Vagina (tissue), 2 donors: ENCODE measurements at regions not wholly inside any gene's neighbourhood (a gene's known extent, or its start where the extent isn't known, plus 50 kb on each side); places are given as distances from the start of the nearest gene placed in this dataset.

Experiments
- DNase-seq, 2 donors: peaks; one replicate each; pipeline ENCODE4 v3.0.0-alpha.2; 2017; ENCODE audit errors: extremely low spot score in 2 of 2
- H3K27ac ChIP-seq: fragments of 200-600 bp; sonication (generic); one replicate; pipeline ENCODE4 v1.5.1; 2019
- H3K27me3 ChIP-seq: fragments of 200-600 bp; sonication (generic); one replicate; pipeline ENCODE4 v1.5.1; 2019
- H3K36me3 ChIP-seq, 2 donors: fragments of 200-600 bp; sonication (generic); one replicate each; pipeline ENCODE4 v1.5.1; 2017 to 2019
- H3K4me1 ChIP-seq: fragments of 200-600 bp; sonication (generic); one replicate; pipeline ENCODE4 v1.5.1; 2019
- H3K4me3 ChIP-seq, 2 donors: fragments of 200-600 bp; sonication (generic); 1 replicate in 1 of 2; 2 replicates in 1 of 2; pipeline ENCODE4 v1.5.1; 2016 to 2019
- H3K9me3 ChIP-seq: fragments of 200-600 bp; sonication (generic); one replicate; pipeline ENCODE4 v1.5.1; 2019
- POLR2A ChIP-seq, 2 donors: fragments of 450-650 bp; IDR thresholded peaks; one replicate each; pipeline ENCODE4 v1.6.1; 2017; ENCODE audit warnings: antibody characterized with exemption in 2 of 2, mild to moderate bottlenecking in 2 of 2, moderate library complexity in 2 of 2
- POLR2AphosphoS5 ChIP-seq, 2 donors: sonication (generic); formaldehyde crosslinking; IDR thresholded peaks; one replicate each; pipeline ENCODE4 v1.9.0; 2017; ENCODE audit warnings: antibody characterized with exemption in 2 of 2, mild to moderate bottlenecking in 2 of 2, low read depth in 1 of 2; ENCODE audit not compliant: insufficient read depth in 1 of 2
- intact Hi-C: fragments of 100-400 bp; cut with DNase I; formaldehyde crosslinking; loops from one replicate; pipeline ENCODE4 v1.15.1; 2023
- TF ChIP-seq, protein P1 (sequence below), 3 experiments: fragments of 450-650 bp in 2 of 3; fragments of 200-600 bp in 1 of 3; sonication (generic) in 1 of 3; IDR thresholded peaks; one replicate each; pipeline ENCODE4 v1.5.1; 2017 to 2019; ENCODE audit warnings: antibody characterized with exemption in 3 of 3, mild to moderate bottlenecking in 2 of 3, moderate library complexity in 2 of 3

GRCh38 chr5:164876793-164877192 lies 1371.4 kb downstream of the MAT2B start:
- Histone ChIP-seq H3K4me3 (no peak overlapping the region), H3K27ac (no peak overlapping the region), H3K9me3 (no peaks in the 10 kb centered on the region), H3K27me3 (no peaks in the 10 kb centered on the region), H3K36me3 (no peaks in the 10 kb centered on the region), H3K4me1 (no peaks in the 10 kb centered on the region)
- TF ChIP-seq POLR2AphosphoS5 (IDR thresholded peaks at IDR 0.05; ENCODE audit: insufficient read depth in 1 of 2, low read depth in 1 of 2) (no peak), POLR2A (IDR thresholded peaks at IDR 0.05) (no peak)
- TF ChIP-seq, protein P1, sequence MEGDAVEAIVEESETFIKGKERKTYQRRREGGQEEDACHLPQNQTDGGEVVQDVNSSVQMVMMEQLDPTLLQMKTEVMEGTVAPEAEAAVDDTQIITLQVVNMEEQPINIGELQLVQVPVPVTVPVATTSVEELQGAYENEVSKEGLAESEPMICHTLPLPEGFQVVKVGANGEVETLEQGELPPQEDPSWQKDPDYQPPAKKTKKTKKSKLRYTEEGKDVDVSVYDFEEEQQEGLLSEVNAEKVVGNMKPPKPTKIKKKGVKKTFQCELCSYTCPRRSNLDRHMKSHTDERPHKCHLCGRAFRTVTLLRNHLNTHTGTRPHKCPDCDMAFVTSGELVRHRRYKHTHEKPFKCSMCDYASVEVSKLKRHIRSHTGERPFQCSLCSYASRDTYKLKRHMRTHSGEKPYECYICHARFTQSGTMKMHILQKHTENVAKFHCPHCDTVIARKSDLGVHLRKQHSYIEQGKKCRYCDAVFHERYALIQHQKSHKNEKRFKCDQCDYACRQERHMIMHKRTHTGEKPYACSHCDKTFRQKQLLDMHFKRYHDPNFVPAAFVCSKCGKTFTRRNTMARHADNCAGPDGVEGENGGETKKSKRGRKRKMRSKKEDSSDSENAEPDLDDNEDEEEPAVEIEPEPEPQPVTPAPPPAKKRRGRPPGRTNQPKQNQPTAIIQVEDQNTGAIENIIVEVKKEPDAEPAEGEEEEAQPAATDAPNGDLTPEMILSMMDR (IDR thresholded peaks at IDR 0.05): no peak
- intact Hi-C loops: no loop called here
- DNase-seq: no peak

DNA sequence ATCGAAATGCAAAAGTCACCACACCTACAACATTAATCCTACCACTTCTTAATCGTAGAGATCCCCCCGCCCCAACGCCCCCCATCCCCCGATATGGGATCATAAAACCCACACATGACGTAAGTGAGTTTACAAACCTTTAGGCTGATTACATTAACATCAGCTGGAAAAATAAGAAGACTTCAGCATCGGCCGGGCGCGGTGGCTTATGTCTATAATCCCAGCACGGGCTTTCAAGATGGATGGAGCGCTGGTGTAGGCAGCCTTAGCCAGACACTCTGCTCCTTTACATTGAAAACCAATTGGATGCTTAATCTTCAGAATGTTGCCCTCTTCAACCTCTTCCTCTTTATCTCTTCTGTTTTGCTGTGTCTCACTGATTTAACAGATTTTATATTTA lies 1376.0 kb downstream of the MAT2B start:
- Histone ChIP-seq H3K9me3 (no peaks in the 10 kb centered on the region), H3K27ac (no peak overlapping the region), H3K4me3 (no peak overlapping the region), H3K27me3 (no peaks in the 10 kb centered on the region), H3K36me3 (no peaks in the 10 kb centered on the region), H3K4me1 (no peaks in the 10 kb centered on the region)
- no peak for TF ChIP-seq POLR2AphosphoS5 (IDR thresholded peaks at IDR 0.05; ENCODE audit: insufficient read depth in 1 of 2, low read depth in 1 of 2)
- no peak for TF ChIP-seq POLR2A (IDR thresholded peaks at IDR 0.05)
- TF ChIP-seq, protein P1 (IDR thresholded peaks at IDR 0.05): no peak
- intact Hi-C loops: no loop called here
- DNase-seq: no peak

GRCh38 chr5:164885179-164885578 lies 1379.8 kb downstream of the MAT2B start:
- H3K27me3 ChIP-seq: no peaks in the 10 kb centered on the region

DNA sequence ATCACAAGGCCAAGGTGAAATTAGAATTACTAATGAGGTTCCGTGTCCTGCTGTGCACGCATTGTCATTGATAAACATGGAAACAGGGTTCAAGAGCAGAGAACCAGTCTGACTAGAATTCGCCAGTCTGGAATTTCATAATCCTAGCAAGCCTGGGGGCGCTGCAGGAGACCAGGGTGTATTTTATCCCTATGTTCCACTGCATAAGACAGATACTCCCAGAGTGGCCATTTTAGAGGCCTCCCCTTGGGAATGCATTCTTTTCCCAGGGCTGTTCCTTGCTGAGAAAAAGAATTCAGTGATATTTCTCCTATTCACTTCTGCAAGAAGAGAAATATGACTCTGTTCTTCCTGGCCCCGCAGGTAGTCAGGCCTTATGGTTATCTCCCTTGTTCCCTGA lies 1387.7 kb downstream of the MAT2B start:
- intact Hi-C loops: no loop called here

More at GRCh38 chr5:164885179-164885578, 1379.8 kb downstream of the MAT2B start:
- Histone ChIP-seq H3K4me1 (no peaks in the 10 kb centered on the region), H3K9me3 (no peaks in the 10 kb centered on the region), H3K36me3 (no peaks in the 10 kb centered on the region), H3K27ac (no peak overlapping the region), H3K4me3 (no peak overlapping the region)
- intact Hi-C loops: no loop called here
- DNase-seq: no peak
- TF ChIP-seq POLR2A (IDR thresholded peaks at IDR 0.05) (no peak), POLR2AphosphoS5 (IDR thresholded peaks at IDR 0.05; ENCODE audit: insufficient read depth in 1 of 2, low read depth in 1 of 2) (no peak)
- TF ChIP-seq, protein P1 (IDR thresholded peaks at IDR 0.05): no peak

GRCh38 chr5:164898705-164899104 lies 1393.3 kb downstream of the MAT2B start:
- Histone ChIP-seq H3K27ac (no peak overlapping the region), H3K9me3 (no peaks in the 10 kb centered on the region), H3K4me3 (no peak overlapping the region), H3K4me1 (no peaks in the 10 kb centered on the region), H3K27me3 (no peaks in the 10 kb centered on the region), H3K36me3 (no peaks in the 10 kb centered on the region)
- no peak for DNase-seq
- TF ChIP-seq, protein P1 (IDR thresholded peaks at IDR 0.05): no peak
- no peak for TF ChIP-seq POLR2A (IDR thresholded peaks at IDR 0.05)
- no peak for TF ChIP-seq POLR2AphosphoS5 (IDR thresholded peaks at IDR 0.05; ENCODE audit: insufficient read depth in 1 of 2, low read depth in 1 of 2)
- intact Hi-C loops: no loop called here

More for the DNA sequence above, 1387.7 kb downstream of the MAT2B start:
- DNase-seq: no peak
- no peak overlapping the region for H3K4me3 ChIP-seq
- no peaks in the 10 kb centered on the region for H3K9me3 ChIP-seq
- no peak overlapping the region for H3K27ac ChIP-seq
- H3K27me3 ChIP-seq: no peaks in the 10 kb centered on the region
- no peaks in the 10 kb centered on the region for H3K4me1 ChIP-seq
- no peaks in the 10 kb centered on the region for H3K36me3 ChIP-seq
- TF ChIP-seq, protein P1 (IDR thresholded peaks at IDR 0.05): no peak
- no peak for TF ChIP-seq POLR2AphosphoS5 (IDR thresholded peaks at IDR 0.05; ENCODE audit: insufficient read depth in 1 of 2, low read depth in 1 of 2)
- no peak for TF ChIP-seq POLR2A (IDR thresholded peaks at IDR 0.05)
